ENCODE measurements at regions not wholly inside any gene's neighbourhood (a gene's known extent, or its start where the extent isn't known, plus 50 kb on each side); places are given as distances from the start of the nearest gene placed in this dataset.

DNA sequence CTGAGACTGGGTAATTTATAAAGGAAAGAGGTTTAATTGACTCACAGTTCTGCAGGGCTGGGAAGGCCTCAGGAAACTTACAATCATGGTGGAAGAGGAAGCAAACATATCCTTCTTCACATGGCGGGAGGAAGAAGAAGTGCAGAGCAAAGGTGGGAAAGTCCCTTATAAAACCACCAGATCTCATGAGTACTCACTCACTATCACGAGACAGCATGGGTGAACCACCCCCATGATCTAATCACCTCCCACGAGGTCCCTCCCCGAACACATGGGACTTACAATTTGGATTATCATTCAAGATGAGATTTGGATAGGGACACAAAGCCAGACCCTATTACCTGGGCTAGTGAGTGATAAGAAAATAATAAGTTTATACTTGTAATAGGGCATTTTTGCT, 70.6 kb upstream of the HS3ST2 start:
- TF ChIP-seq CTCF (conservative IDR thresholded peaks at IDR 0.05 in 1 of 2, IDR thresholded peaks at IDR 0.05 in 1 of 2; ENCODE audit: extremely low read depth in 1 of 2, insufficient read depth in 1 of 2, low read depth in 1 of 2, low read length in 2 of 2), result no peak
- no peak for TF ChIP-seq EZH2 (IDR thresholded peaks at IDR 0.05; ENCODE audit: borderline replicate concordance, low read length)

All from mammary epithelial cell (primary cell).